ENCODE measurements at regions not wholly inside any gene's neighbourhood (a gene's known extent, or its start where the extent isn't known, plus 50 kb on each side); places are given as distances from the start of the nearest gene placed in this dataset.

- H3K56ac ChIP-seq (replicated peaks; ENCODE audit: insufficient read length, low read depth, low read length), result no peak overlapping the region
- FAIRE-seq (no peak), DNase-seq (ENCODE audit: low read depth in 1 of 2, low spot score in 2 of 2) (no peak)
- no peak overlapping the region for H2BK12ac ChIP-seq (ENCODE audit: low read depth, low read length)
- peaks cover 0 to 10% (median 9%) of the 10 kb centered on the region in 4 experiments; a peak in 6 of 8 replicates for H3K36me3 ChIP-seq (ENCODE audit: control insufficient read depth in 2 of 4, insufficient read depth in 4 of 4, low read length in 3 of 4)
- no peak overlapping the region for H2AK5ac ChIP-seq (ENCODE audit: low read depth, low read length)
- no peaks in the 10 kb centered on the region for H3K27me3 ChIP-seq (replicated peaks in 1 of 4; ENCODE audit: control insufficient read depth in 3 of 4, extremely low read depth in 1 of 4, insufficient read depth in 3 of 4, low read length in 3 of 4)
- H3K4me3 ChIP-seq (ENCODE audit: extremely low read depth in 1 of 4, insufficient read depth in 2 of 4, low read depth in 3 of 4, low read length in 4 of 4), result no peak overlapping the region
- H2BK20ac ChIP-seq (ENCODE audit: low read length), result no peak overlapping the region
- no peak overlapping the region for H3K27ac ChIP-seq (ENCODE audit: low read depth, low read length)
- no peak overlapping the region for H2AFZ ChIP-seq (ENCODE audit: low read length)
- no peak overlapping the region for H2BK15ac ChIP-seq (ENCODE audit: low read length)
- H3K4me2 ChIP-seq (ENCODE audit: insufficient read depth in 1 of 2, low read depth in 2 of 2, low read length in 2 of 2), result no peak overlapping the region
- no peak overlapping the region for H4K5ac ChIP-seq (ENCODE audit: insufficient read length, low read depth, low read length)
- ChIA-PET POLR2A (ENCODE audit: partially characterized antibody) (interaction anchor here (1.3 kb wide), 1 partner anchor 18 kb away, joined by 3 read pairs; no protein-coding TSS in a partner anchor), CTCF (ENCODE audit: partially characterized antibody) (interaction anchor here (0.9 kb wide), 1 partner anchor 23 kb away, joined by 3 read pairs; no protein-coding TSS in a partner anchor)
- H3K4me1 ChIP-seq (replicated peaks in 1 of 4; ENCODE audit: control insufficient read depth in 3 of 4, insufficient read depth in 4 of 4, low read length in 3 of 4), result 0 out of 7 replicates have a peak, but pooled peaks cover 0 to 3% (median 0%) of the 10 kb centered on the region in 4 experiments
- no peak overlapping the region for H2BK5ac ChIP-seq (ENCODE audit: low read depth, low read length)
- H3K79me1 ChIP-seq (ENCODE audit: low read depth, low read length), result peaks cover 2% of the 10 kb centered on the region; the same call in 1 of the 2 replicates
- H4K91ac ChIP-seq (replicated peaks; ENCODE audit: insufficient read length, low read length), result no peak overlapping the region
- no peaks in the 10 kb centered on the region for H3K23me2 ChIP-seq (ENCODE audit: low read depth, low read length)
- 91% methylated on average over 25 of the region's 41 CpGs; no CpG with 5 or more reads in 1 of the 2 experiments for WGBS, 2 experiments (ENCODE audit: extremely low coverage in 1 of 2, insufficient coverage in 1 of 2, insufficient read length in 1 of 2, insufficient replicate concordance in 2 of 2, low coverage in 1 of 2, low lambda C conversion rate in 2 of 2, missing lambda C conversion rate in 1 of 2)
- no peak overlapping the region for H3K4ac ChIP-seq (replicated peaks; ENCODE audit: insufficient read length, low read depth, low read length)
- peaks cover 3 to 17% of the 10 kb centered on the region in 2 experiments for H4K20me1 ChIP-seq (replicated peaks in 1 of 2; ENCODE audit: control insufficient read depth in 1 of 2, insufficient read depth in 2 of 2, low read length in 2 of 2)
- no peak overlapping the region for H3K18ac ChIP-seq (ENCODE audit: extremely low read depth, low read length)
- no peak overlapping the region for H2BK120ac ChIP-seq (replicated peaks; ENCODE audit: low read depth, low read length)
- no peaks in the 10 kb centered on the region; a peak in 1 of 4 replicates for H3K9me3 ChIP-seq (ENCODE audit: insufficient read depth in 2 of 2, low read depth in 1 of 2, low read length in 1 of 2)
- H3K23ac ChIP-seq (ENCODE audit: insufficient read length), result no peak overlapping the region
- H3K79me2 ChIP-seq (ENCODE audit: control insufficient read depth in 1 of 2, insufficient read depth in 2 of 2, low read length in 2 of 2), result no peaks in the 10 kb centered on the region
- no peak overlapping the region for H3K14ac ChIP-seq (ENCODE audit: insufficient read length)
- H3K9ac ChIP-seq (replicated peaks in 1 of 4; ENCODE audit: extremely low read depth in 1 of 4, low read depth in 3 of 4, low read length in 3 of 4), result no peak overlapping the region
- no peak overlapping the region for H4K8ac ChIP-seq (ENCODE audit: extremely low read depth, insufficient read depth, low read length)
- TF ChIP-seq NRF1 (IDR thresholded peaks at IDR 0.05; ENCODE audit: low read depth, low read length), result no peak
- no peak for TF ChIP-seq BRCA1 (IDR thresholded peaks at IDR 0.05; ENCODE audit: low read depth, low read length)
Observed at GRCh38 chr19:5230730-5231555, 109.7 kb downstream of the PTPRS start.

Measured in H1 (cell line).